ENCODE measurements at regions not wholly inside any gene's neighbourhood (a gene's known extent, or its start where the extent isn't known, plus 50 kb on each side); places are given as distances from the start of the nearest gene placed in this dataset.

DNA sequence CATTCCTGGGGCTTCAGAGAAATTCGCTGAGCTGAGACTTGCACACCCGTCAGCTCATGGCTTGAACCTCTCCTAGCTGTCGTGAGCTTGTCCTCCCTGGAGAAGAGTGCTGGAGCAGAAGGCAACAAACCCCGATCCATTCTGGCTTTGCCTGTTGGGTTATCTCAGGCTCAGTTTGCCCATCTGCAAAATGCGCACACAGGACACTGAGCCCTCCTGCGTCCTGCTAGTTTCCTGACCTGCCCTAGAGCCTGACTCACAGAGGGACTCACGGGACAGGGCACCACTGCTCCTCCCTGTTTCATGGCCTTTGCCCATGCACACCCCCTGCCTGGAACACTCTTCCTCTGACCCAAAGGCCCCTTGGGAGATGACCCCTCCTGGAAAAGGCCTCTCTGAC is 365.0 kb downstream of the MN1 start:
- DNase-seq (ENCODE audit: low spot score), result no peak
- in situ Hi-C loops (cut with HindIII; ENCODE audit: low sequenced_read_pairs), result no loop called here

GRCh38 chr22:27437570-27437969 is 364.0 kb downstream of the MN1 start:
- in situ Hi-C loops (cut with HindIII; ENCODE audit: low sequenced_read_pairs), result no loop called here
- DNase-seq (ENCODE audit: low spot score), result no peak

DNA sequence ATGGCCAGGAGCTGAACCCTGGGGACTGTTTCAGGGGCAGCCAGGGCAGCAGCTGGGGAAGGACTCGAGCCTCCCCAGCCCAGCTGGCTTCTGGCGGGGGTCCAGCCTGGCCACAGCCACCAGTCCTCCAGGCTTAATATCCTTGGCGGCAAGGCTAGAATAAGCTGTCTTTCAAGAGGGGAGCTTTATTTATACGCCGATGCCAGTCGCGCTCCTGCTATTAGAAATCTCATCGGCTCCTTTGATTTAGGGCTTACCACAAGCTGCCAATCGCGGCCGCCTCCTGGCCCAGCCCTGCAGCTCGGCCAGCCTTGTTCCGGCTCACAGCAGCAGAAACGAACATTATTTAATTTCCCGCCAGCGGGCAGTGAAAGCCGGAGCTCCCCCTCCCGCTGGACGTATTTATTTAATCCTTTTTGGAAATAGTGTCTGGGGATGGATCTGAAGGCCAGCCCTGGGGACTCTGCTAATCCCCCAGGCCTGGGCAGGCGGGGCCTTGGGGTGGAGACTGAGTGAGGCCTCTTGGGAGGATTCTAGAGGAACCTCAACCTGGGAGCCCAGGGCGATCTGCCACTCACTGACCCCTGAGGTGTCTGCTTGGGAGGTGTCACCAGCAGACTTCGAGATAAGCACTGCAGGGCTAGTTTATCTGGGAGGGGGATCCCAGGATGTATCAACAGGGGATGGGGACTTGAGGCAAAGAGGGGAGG is 363.1 kb downstream of the MN1 start:
- in situ Hi-C loops (cut with HindIII; ENCODE audit: low sequenced_read_pairs), result no loop called here
- DNase-seq (ENCODE audit: low spot score), result peak; percentile 2

GRCh38 chr22:27439131-27439530 is 362.4 kb downstream of the MN1 start:
- in situ Hi-C loops (cut with HindIII; ENCODE audit: low sequenced_read_pairs), result no loop called here
- DNase-seq (ENCODE audit: low spot score), result no peak

DNA sequence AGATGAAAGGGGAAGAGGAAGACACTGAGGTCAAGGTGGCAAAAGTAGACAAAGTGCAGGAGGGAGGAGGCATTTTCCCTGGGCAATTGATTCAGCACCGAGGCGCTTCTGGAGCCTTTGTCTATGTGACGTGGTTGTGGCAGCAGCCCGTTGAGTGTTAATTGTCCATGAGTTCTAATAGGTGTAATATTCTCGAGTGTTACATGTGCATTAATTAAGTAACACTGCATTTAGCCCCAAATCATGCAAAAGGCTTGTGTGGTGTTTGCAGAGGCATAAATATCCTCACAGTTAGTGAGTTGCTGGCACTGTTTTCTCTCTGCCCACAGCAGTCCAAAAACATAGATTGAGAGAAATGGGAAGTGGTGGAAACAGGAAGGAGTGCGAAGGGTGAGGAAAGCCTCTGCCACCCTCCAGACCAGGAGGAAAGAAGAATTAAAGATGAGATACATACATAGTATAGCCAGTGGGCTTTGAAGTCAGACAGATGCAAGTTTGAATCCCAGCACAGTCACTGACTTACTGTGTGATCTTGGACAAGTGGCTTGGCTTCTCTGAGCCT is 361.2 kb downstream of the MN1 start:
- no peak for DNase-seq (ENCODE audit: low spot score)
- in situ Hi-C loops (cut with HindIII; ENCODE audit: low sequenced_read_pairs), result no loop called here

GRCh38 chr22:27441706-27442475 is 359.7 kb downstream of the MN1 start:
- in situ Hi-C loops (cut with HindIII; ENCODE audit: low sequenced_read_pairs), result no loop called here
- DNase-seq (ENCODE audit: low spot score), result peak; percentile 0

- in situ Hi-C loops (cut with HindIII; ENCODE audit: low sequenced_read_pairs), result no loop called here
- no peak for DNase-seq (ENCODE audit: low spot score)
Measured at GRCh38 chr22:27443306-27443705, 358.2 kb downstream of the MN1 start.

DNA sequence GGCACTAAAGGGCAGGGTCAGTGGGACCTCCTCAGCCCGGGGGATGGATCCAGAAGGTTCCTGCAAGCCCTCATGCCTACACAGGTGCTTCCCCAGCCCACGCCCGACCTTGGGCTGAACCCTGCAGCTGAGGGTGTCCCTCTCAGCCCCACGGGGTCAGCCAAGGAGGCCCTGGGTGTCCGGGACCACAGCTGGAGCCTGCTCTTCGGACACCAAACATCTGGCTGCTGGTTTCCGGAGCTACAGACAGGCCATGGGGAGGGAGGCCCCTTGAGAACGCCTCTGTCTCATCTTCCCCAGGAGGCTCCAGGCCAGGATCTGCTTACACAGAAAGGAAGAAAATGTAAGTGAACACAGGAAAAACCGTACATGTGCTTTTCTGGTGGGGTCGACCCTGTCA is 355.7 kb downstream of the MN1 start:
- in situ Hi-C loops (cut with HindIII; ENCODE audit: low sequenced_read_pairs), result no loop called here
- no peak for DNase-seq (ENCODE audit: low spot score)

- in situ Hi-C loops (cut with HindIII; ENCODE audit: low sequenced_read_pairs), result no loop called here
- DNase-seq (ENCODE audit: low spot score), result no peak
Measured at GRCh38 chr22:27447289-27447688, 354.3 kb downstream of the MN1 start.

DNA sequence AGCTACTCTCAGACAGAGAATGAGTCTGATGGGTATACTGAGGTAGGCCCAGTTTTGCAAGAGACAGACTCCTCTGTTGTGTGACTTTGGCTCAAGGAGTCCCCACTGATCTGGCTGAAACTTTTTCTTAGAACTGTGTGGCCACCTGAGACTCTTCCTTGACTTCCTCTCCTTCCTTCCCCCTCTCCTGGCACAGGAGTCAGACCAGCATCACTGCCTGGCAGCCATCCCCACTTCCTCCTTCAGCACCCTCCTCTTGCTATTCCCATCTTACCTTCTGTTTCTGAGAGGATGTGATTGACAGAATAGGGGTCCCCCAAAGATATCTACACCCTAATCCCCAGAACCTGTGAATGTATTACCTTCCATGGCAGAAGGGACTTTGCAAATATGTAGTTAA is 351.1 kb downstream of the MN1 start:
- DNase-seq (ENCODE audit: low spot score), result no peak
- in situ Hi-C loops (cut with HindIII; ENCODE audit: low sequenced_read_pairs), result no loop called here

GRCh38 chr22:27452245-27452644 is 349.3 kb downstream of the MN1 start:
- in situ Hi-C loops (cut with HindIII; ENCODE audit: low sequenced_read_pairs), result no loop called here
- DNase-seq (ENCODE audit: low spot score), result no peak

DNA sequence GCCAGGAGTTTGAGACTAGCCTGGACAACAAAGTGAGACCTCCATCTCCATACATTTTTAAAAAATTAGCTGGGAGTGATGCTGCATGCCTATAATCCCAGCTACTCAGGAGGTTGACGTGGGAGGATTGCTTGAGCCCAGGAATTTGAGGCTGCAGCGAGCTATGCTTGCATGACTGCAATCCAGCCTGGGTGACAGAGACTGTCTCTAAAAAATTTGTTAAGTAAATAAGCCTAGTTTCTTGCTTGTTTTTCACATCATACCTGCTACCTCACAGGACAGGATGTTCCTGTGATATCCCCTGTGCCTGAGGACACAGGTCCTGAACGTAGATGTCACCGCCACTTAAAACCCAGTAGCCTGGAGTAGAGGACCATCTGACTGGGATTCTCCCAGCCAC is 348.6 kb downstream of the MN1 start:
- DNase-seq (ENCODE audit: low spot score), result no peak
- in situ Hi-C loops (cut with HindIII; ENCODE audit: low sequenced_read_pairs), result no loop called here

DNA sequence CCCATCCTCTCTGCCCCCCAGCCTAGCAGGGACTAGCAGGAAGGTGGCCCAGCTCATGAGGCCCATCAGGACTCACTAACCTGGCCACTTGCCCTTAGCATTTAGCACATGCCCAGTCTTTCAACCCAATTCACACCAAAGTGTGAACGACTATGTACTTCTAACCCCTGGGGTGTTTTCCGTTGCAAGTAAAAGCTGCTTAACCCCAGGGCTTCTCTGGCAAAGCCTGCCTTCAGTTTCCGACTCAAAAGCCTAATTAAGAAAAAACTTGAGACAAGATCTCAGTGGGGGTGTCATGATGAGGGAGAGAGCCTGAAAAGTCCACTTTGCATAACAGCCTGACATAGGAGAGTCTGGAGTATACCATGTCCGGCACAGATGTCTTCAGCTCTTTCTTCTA is 347.8 kb downstream of the MN1 start:
- in situ Hi-C loops (cut with HindIII; ENCODE audit: low sequenced_read_pairs), result no loop called here
- no peak for DNase-seq (ENCODE audit: low spot score)

GRCh38 chr22:27454807-27455450 is 346.6 kb downstream of the MN1 start:
- no peak for DNase-seq (ENCODE audit: low spot score)
- in situ Hi-C loops (cut with HindIII; ENCODE audit: low sequenced_read_pairs), result no loop called here

DNA sequence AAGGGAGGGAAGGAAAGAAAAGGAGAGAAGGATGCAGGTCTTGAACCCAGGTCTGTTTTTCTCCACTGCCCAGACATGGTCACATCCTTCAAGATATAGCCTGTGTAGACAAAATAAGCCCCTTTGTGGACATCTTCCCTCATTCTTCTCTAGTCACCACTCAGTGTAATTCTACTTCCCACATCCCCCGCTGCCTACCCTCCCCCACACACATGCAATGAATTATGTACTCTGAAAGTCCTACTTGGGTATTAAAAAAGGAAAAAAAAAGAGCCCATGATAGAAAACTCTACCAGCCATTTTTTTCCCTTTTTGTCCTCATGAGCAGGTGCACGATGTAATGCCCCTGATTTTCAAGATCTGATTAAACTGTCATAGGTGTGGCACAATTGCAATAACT is 346.0 kb downstream of the MN1 start:
- DNase-seq (ENCODE audit: low spot score), result no peak
- in situ Hi-C loops (cut with HindIII; ENCODE audit: low sequenced_read_pairs), result no loop called here

DNA sequence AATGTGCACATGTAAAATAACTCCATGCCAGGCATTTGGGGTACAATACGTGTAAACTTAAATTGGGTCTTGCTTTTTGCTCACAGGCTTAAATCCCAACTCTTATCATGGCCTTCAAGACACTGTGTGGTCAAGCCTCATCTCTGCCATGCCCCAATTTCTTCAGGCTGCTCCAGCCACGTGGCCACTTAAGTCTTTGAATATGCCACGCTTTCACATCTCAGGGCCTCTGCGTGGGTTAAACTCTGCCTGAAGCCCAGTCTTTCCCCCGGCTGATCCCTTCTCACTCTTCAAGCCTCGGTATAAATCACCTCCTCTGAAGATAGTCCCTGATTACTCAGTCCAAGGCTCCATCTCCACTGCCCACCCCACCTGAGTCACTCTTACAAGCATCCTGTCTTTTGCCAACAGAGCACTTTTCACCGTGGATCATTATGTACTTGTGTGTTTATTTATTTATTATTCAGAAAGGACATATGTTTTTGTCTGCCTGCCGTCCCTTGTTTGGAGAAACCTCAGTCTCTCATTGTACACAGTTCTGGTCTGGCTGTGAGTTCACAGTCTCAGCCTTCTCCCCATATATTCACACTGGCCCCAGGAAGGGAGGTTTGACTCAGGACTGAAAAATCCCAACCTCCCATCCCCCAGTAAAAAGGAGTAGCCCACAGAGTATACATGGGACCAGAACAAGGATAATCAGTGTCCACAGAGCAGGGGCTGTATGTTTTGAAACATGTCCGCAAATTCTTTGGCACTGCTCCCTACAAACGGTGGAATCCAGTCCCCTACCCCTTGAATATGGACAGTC is 344.7 kb downstream of the MN1 start:
- in situ Hi-C loops (cut with HindIII; ENCODE audit: low sequenced_read_pairs), result no loop called here
- DNase-seq (ENCODE audit: low spot score), result no peak

- in situ Hi-C loops (cut with HindIII; ENCODE audit: low sequenced_read_pairs), result no loop called here
- DNase-seq (ENCODE audit: low spot score), result no peak
Measured at GRCh38 chr22:27459999-27460398, 341.6 kb downstream of the MN1 start.

GRCh38 chr22:27460591-27461347 is 340.8 kb downstream of the MN1 start:
- in situ Hi-C loops (cut with HindIII; ENCODE audit: low sequenced_read_pairs), result no loop called here
- DNase-seq (ENCODE audit: low spot score), result peak; percentile 9

GRCh38 chr22:27461470-27461869 is 340.1 kb downstream of the MN1 start:
- no peak for DNase-seq (ENCODE audit: low spot score)
- in situ Hi-C loops (cut with HindIII; ENCODE audit: low sequenced_read_pairs), result no loop called here

Measured in G401 (cell line).